UCSD-AML1 (cell line): ENCODE measurements at regions not wholly inside any gene's neighbourhood (a gene's known extent, or its start where the extent isn't known, plus 50 kb on each side); places are given as distances from the start of the nearest gene placed in this dataset.
"Not testable (repeated sequence)": the region's sequence is repeated elsewhere in the genome, so short reads cannot be mapped to it uniquely, and the experiment has no call there.

Source experiments
- DNase-seq: peaks from one replicate; lab custom pipeline; 2025; ENCODE audit not compliant: unreplicated experiment; lab: John Stamatoyannopoulos, UW

- no peak for DNase-seq
Observed at GRCh38 chr14:44453433-44454171, 53.5 kb downstream of the FSCB start.

GRCh38 chr14:44450232-44450631, 56.9 kb downstream of the FSCB start:
- DNase-seq = not testable (repeated sequence)

GRCh38 chr14:44449680-44450079, 57.4 kb downstream of the FSCB start:
- no peak for DNase-seq

- no peak for DNase-seq
Observed at GRCh38 chr14:44448951-44449358, 58.1 kb downstream of the FSCB start.

- no peak for DNase-seq
Observed at GRCh38 chr14:44446965-44447364, 60.1 kb downstream of the FSCB start.

- DNase-seq = no peak
Observed at GRCh38 chr14:44444454-44444853, 62.6 kb downstream of the FSCB start.

- no peak for DNase-seq
Observed at GRCh38 chr14:44438936-44439335, 68.1 kb downstream of the FSCB start.

- no peak for DNase-seq
Observed at GRCh38 chr14:44438221-44438620, 68.9 kb downstream of the FSCB start.

GRCh38 chr14:44436458-44436857, 70.6 kb downstream of the FSCB start:
- no peak for DNase-seq

GRCh38 chr14:44428231-44428945, 78.7 kb downstream of the FSCB start:
- no peak for DNase-seq

GRCh38 chr14:44422699-44423098, 84.4 kb downstream of the FSCB start:
- no peak for DNase-seq

- no peak for DNase-seq
Observed at GRCh38 chr14:44420226-44420625, 86.9 kb downstream of the FSCB start.

- no peak for DNase-seq
Observed at GRCh38 chr14:44418856-44419255, 88.2 kb downstream of the FSCB start.

- DNase-seq = no peak
Observed at GRCh38 chr14:44417809-44418208, 89.3 kb downstream of the FSCB start.

- DNase-seq = no peak
Observed at GRCh38 chr14:44414646-44415045, 92.4 kb downstream of the FSCB start.

GRCh38 chr14:44412858-44413569, 94.1 kb downstream of the FSCB start:
- DNase-seq = no peak

GRCh38 chr14:44405011-44405486, 102.0 kb downstream of the FSCB start:
- no peak for DNase-seq

GRCh38 chr14:44404599-44404998, 102.5 kb downstream of the FSCB start:
- no peak for DNase-seq

- DNase-seq = no peak
Observed at GRCh38 chr14:44404036-44404435, 103.0 kb downstream of the FSCB start.

GRCh38 chr14:44403193-44403592, 103.9 kb downstream of the FSCB start:
- DNase-seq = no peak

GRCh38 chr14:44396226-44396625, 110.9 kb downstream of the FSCB start:
- DNase-seq = no peak

GRCh38 chr14:44392984-44393383, 114.1 kb downstream of the FSCB start:
- no peak for DNase-seq
